Cerebellar cortex (tissue), 1 donor: ENCODE measurements at regions not wholly inside any gene's neighbourhood (a gene's known extent, or its start where the extent isn't known, plus 50 kb on each side); places are given as distances from the start of the nearest gene placed in this dataset.
A peak's percentile ranks its signal among the peaks of the same experiment; 100 is the strongest.
"Not testable (repeated sequence)": the region's sequence is repeated elsewhere in the genome, so short reads cannot be mapped to it uniquely, and the experiment has no call there.

Experiments
- DNase-seq: peaks from one replicate; pipeline ENCODE4 v3.0.0-alpha.2; 2015; ENCODE audit warnings: low spot score

- DNase-seq = no peak
Observed at GRCh38 chr2:48220501-48220900, 94.0 kb upstream of the FOXN2 start.

- DNase-seq = no peak
Observed at GRCh38 chr2:48221846-48222516, 92.5 kb upstream of the FOXN2 start.

- DNase-seq = no peak
Observed at GRCh38 chr2:48227617-48228344, 86.7 kb upstream of the FOXN2 start.

- DNase-seq = no peak
Observed at GRCh38 chr2:48228345-48228684, 86.2 kb upstream of the FOXN2 start.

- DNase-seq = no peak
Observed at GRCh38 chr2:48229063-48229462, 85.4 kb upstream of the FOXN2 start.

- DNase-seq = no peak
Observed at GRCh38 chr2:48230834-48231233, 83.6 kb upstream of the FOXN2 start.

GRCh38 chr2:48232351-48232750, 82.1 kb upstream of the FOXN2 start:
- no peak for DNase-seq

- no peak for DNase-seq
Observed at GRCh38 chr2:48233005-48233404, 81.5 kb upstream of the FOXN2 start.

GRCh38 chr2:48233824-48234223, 80.7 kb upstream of the FOXN2 start:
- DNase-seq = not testable (repeated sequence)

- no peak for DNase-seq
Observed at GRCh38 chr2:48235076-48235475, 79.4 kb upstream of the FOXN2 start.

- DNase-seq = no peak
Observed at GRCh38 chr2:48238381-48238780, 76.1 kb upstream of the FOXN2 start.

GRCh38 chr2:48240912-48241311, 73.6 kb upstream of the FOXN2 start:
- DNase-seq = no peak

GRCh38 chr2:48247206-48247605, 67.3 kb upstream of the FOXN2 start:
- no peak for DNase-seq

GRCh38 chr2:48248251-48248933, 66.1 kb upstream of the FOXN2 start:
- DNase-seq = no peak

- DNase-seq = peak; percentile 98
Observed at GRCh38 chr2:48249025-48249424, 65.5 kb upstream of the FOXN2 start.

- DNase-seq = peak; percentile 46
Observed at GRCh38 chr2:48249631-48250473, 64.6 kb upstream of the FOXN2 start.

GRCh38 chr2:48250474-48250844, 64.0 kb upstream of the FOXN2 start:
- no peak for DNase-seq

- DNase-seq = no peak
Observed at GRCh38 chr2:48250943-48251342, 63.5 kb upstream of the FOXN2 start.

- DNase-seq = no peak
Observed at GRCh38 chr2:48251437-48252148, 62.9 kb upstream of the FOXN2 start.

GRCh38 chr2:48253301-48253700, 61.2 kb upstream of the FOXN2 start:
- DNase-seq = no peak

- no peak for DNase-seq
Observed at GRCh38 chr2:48254839-48255238, 59.6 kb upstream of the FOXN2 start.

- no peak for DNase-seq
Observed at GRCh38 chr2:48257456-48257855, 57.0 kb upstream of the FOXN2 start.
